ENCODE measurements at regions not wholly inside any gene's neighbourhood (a gene's known extent, or its start where the extent isn't known, plus 50 kb on each side); places are given as distances from the start of the nearest gene placed in this dataset.
A peak's percentile ranks its signal among the peaks of the same experiment; 100 is the strongest.

DNA sequence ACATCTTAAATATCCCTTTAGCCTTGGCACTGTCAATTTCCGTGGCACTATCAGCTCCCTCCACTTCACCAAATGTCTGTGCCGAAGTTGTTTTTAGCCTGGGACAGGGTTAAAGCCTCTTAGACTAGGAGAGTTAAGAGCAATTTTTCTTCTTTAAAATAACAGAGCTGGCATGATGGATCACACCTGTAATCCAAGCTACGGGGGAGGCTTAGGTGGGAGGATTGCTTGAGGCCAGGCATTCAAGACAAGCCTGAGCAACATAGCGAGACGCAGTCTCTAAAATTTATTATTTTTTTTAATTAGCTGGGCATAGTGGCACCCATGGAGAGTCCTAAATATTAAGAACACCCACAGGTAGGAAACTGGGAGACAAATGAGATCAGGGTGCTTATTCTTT, 209.8 kb upstream of the MAGEB18 start:
- TF ChIP-seq, protein P1, sequence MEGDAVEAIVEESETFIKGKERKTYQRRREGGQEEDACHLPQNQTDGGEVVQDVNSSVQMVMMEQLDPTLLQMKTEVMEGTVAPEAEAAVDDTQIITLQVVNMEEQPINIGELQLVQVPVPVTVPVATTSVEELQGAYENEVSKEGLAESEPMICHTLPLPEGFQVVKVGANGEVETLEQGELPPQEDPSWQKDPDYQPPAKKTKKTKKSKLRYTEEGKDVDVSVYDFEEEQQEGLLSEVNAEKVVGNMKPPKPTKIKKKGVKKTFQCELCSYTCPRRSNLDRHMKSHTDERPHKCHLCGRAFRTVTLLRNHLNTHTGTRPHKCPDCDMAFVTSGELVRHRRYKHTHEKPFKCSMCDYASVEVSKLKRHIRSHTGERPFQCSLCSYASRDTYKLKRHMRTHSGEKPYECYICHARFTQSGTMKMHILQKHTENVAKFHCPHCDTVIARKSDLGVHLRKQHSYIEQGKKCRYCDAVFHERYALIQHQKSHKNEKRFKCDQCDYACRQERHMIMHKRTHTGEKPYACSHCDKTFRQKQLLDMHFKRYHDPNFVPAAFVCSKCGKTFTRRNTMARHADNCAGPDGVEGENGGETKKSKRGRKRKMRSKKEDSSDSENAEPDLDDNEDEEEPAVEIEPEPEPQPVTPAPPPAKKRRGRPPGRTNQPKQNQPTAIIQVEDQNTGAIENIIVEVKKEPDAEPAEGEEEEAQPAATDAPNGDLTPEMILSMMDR (IDR thresholded peaks at IDR 0.05) = no peak
- no peak for TF ChIP-seq POLR2A (IDR thresholded peaks at IDR 0.05)
- Histone ChIP-seq H3K4me3 (no peak overlapping the region), H3K27ac (no peak overlapping the region), H3K4me1 (no peaks in the 10 kb centered on the region), H3K36me3 (ENCODE audit: low read depth, missing control alignments) (no peaks in the 10 kb centered on the region), H3K9me3 (no peaks in the 10 kb centered on the region), H3K27me3 (no peaks in the 10 kb centered on the region)
- no peak for DNase-seq
- 55 to 66% methylated on average over 3 to 5 of the region's 5 CpGs for WGBS, 2 donors
- intact Hi-C loops (cut with DNase I; ENCODE audit: low total_unique reads) = no loop called here

DNA sequence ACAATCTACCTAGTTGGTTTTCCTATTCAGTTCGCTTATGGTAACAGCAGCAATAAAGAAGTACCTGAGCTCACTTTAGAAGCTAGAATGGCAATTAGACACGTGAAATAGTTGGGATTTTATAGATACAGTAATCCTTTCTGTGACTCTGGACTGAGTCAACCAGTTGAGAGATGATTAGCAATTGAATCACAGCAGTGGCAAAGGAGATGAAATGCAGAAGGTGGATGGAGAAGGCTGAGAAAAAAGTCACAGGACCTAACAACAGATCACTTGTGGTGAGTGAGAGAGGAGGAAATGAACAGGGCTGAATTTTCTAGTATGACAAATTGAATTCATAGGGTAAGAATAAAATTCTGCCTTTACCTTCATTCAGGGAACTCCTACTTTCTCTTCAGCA, 197.1 kb upstream of the MAGEB18 start:
- H3K4me1 ChIP-seq = no peaks in the 10 kb centered on the region
- DNase-seq = no peak
- intact Hi-C loops (cut with DNase I; ENCODE audit: low total_unique reads) = no loop called here
- H3K9me3 ChIP-seq = no peaks in the 10 kb centered on the region
- H3K4me3 ChIP-seq = no peak overlapping the region
- no peak overlapping the region for H3K27ac ChIP-seq
- no peaks in the 10 kb centered on the region for H3K36me3 ChIP-seq (ENCODE audit: low read depth, missing control alignments)
- 69 to 81% methylated on average over 2 of the region's 2 CpGs for WGBS, 2 donors
- H3K27me3 ChIP-seq = no peaks in the 10 kb centered on the region
- TF ChIP-seq, protein P1 (IDR thresholded peaks at IDR 0.05) = no peak
- no peak for TF ChIP-seq POLR2A (IDR thresholded peaks at IDR 0.05)

DNA sequence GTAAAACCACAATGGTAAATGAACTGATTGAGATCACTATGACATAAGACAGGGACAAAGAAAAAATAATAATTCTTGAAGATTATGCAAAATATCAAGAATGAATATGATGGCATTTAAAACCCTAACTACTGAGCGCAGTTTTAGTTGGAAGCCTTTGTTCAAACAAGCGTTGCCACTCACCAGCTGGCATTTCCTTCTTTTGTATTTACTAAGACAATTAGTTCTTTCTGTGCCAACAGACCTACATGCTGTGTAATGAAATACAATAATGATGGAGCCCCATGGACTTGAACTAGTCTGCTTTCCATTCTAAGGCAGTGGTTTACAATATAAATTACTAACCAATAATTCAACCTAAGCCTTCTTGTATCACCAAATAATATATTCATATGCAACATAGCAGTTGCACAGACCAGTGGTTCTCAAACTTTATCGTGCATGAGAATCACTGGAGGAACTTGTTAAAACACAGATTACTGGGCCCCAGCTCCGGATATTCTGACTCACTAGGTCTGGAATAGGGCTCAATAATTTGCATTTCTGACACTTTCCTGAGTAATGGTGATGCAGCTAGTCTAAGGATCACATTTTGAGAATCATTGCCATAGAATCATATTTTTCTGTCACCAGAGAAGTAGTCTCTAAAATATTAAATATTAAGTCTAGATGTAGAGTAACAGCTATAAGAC, 196.4 kb upstream of the MAGEB18 start:
- Histone ChIP-seq H3K27ac (no peak overlapping the region), H3K9me3 (no peaks in the 10 kb centered on the region), H3K36me3 (ENCODE audit: low read depth, missing control alignments) (no peaks in the 10 kb centered on the region), H3K4me3 (no peak overlapping the region), H3K27me3 (no peaks in the 10 kb centered on the region), H3K4me1 (no peaks in the 10 kb centered on the region)
- intact Hi-C loops (cut with DNase I; ENCODE audit: low total_unique reads) = no loop called here
- no peak for DNase-seq
- TF ChIP-seq POLR2A (IDR thresholded peaks at IDR 0.05) = no peak
- TF ChIP-seq, protein P1 (IDR thresholded peaks at IDR 0.05) = no peak
- 84 to 94% methylated on average over 4 of the region's 4 CpGs for WGBS, 2 donors

DNA sequence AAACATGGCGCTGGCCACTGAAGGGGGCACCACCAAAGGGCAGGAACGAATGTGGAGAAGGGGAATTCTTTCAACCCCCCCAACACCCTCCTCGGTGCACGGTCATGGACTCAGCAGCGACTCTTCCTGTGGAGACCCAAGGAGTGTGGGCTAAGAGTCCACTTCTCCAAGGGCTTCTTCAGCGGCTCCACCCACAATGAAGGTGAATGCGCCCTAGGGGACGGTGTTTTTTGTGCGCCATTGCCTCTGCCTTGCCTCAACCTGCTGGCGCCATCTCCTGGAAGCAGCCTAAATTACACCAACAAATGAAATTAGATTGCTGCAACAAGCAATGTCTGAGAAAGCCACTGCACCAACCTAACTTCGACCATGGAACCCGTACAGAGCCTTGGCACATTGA, 169.2 kb upstream of the MAGEB18 start:
- TF ChIP-seq POLR2A (IDR thresholded peaks at IDR 0.05) = no peak
- TF ChIP-seq, protein P1 (IDR thresholded peaks at IDR 0.05) = peak in 2 of 3 experiments; percentile 7 to 34
- H3K4me3 ChIP-seq = no peak overlapping the region
- H3K9me3 ChIP-seq = no peaks in the 10 kb centered on the region
- WGBS, 2 donors = 33 to 40% methylated on average over 7 to 12 of the region's 12 CpGs
- H3K36me3 ChIP-seq (ENCODE audit: low read depth, missing control alignments) = no peaks in the 10 kb centered on the region
- no peak overlapping the region for H3K27ac ChIP-seq
- no peaks in the 10 kb centered on the region for H3K27me3 ChIP-seq
- intact Hi-C loops (cut with DNase I; ENCODE audit: low total_unique reads) = no loop called here
- no peaks in the 10 kb centered on the region for H3K4me1 ChIP-seq
- peak; percentile 52 for DNase-seq

DNA sequence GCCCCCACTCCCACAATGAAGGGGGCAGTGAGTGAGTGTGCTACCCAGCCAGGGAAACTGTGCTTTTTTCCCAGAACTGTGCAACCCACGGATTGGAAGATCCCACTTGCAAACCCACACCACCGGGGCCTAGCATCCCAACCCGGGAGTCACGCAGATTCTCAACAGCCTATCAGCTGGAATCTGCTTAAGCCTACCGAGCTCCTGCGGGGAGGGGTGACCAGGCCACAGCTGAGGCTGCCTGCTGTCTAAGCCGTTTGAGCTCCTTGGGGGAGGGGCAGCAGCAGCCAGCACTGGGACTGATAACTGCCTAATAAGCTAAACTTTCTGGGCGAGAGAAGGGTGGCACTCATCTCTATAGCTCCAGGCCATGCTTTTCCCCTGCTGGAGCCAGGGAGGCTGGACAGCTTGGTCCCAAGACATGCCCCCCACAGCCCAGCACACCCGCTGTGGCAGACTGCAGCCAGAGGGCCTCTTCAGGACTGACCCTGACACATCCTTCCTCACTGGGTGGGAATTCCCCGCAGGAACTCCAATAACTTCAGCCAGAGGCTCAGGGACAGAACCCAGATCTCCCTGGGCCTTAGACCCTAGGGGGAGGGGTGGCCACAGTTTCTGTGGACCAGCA, 161.3 kb upstream of the MAGEB18 start:
- WGBS, 2 donors = 39% methylated on average over 3 of the region's 10 CpGs; no CpG with 5 or more reads in 1 of the 2 donors
- intact Hi-C loops (cut with DNase I; ENCODE audit: low total_unique reads) = no loop called here
- no peaks in the 10 kb centered on the region for H3K9me3 ChIP-seq
- no peaks in the 10 kb centered on the region for H3K36me3 ChIP-seq (ENCODE audit: low read depth, missing control alignments)
- DNase-seq = no peak
- TF ChIP-seq, protein P1 (IDR thresholded peaks at IDR 0.05) = no peak
- no peak for TF ChIP-seq POLR2A (IDR thresholded peaks at IDR 0.05)
- no peaks in the 10 kb centered on the region for H3K4me1 ChIP-seq
- H3K27ac ChIP-seq = no peak overlapping the region
- H3K4me3 ChIP-seq = no peak overlapping the region
- no peaks in the 10 kb centered on the region for H3K27me3 ChIP-seq

All from testis (tissue), 2 donors.